ENCODE measurements at regions not wholly inside any gene's neighbourhood (a gene's known extent, or its start where the extent isn't known, plus 50 kb on each side); places are given as distances from the start of the nearest gene placed in this dataset.

GRCh38 chr4:75302648-75303047 is 211.6 kb downstream of the RCHY1 start:
- DNase-seq (no peak), FAIRE-seq (no peak)
- no peak overlapping the region for H3K9ac ChIP-seq (ENCODE audit: low read length in 3 of 3)
- H3K9me3 ChIP-seq (ENCODE audit: control insufficient read depth in 2 of 3, insufficient read depth in 1 of 3, low read length in 3 of 3) = no peaks in the 10 kb centered on the region
- H3K36me3 ChIP-seq (ENCODE audit: control insufficient read depth in 2 of 3, insufficient read depth in 3 of 3, low read length in 3 of 3) = no peaks in the 10 kb centered on the region
- H3K27me3 ChIP-seq (ENCODE audit: control insufficient read depth, insufficient read depth, low read length) = no peaks in the 10 kb centered on the region
- no peak overlapping the region for H3K27ac ChIP-seq (ENCODE audit: low read depth in 2 of 2, low read length in 2 of 2)
- no peak overlapping the region for H3K4me3 ChIP-seq (ENCODE audit: low read length in 3 of 3)
- no peaks in the 10 kb centered on the region for H3K4me1 ChIP-seq (ENCODE audit: control insufficient read depth in 2 of 3, insufficient read depth in 2 of 3, low read depth in 1 of 3, low read length in 3 of 3)
- intact Hi-C loops (cut with DNase I) = no loop called here
- TF ChIP-seq CTCF (IDR thresholded peaks at IDR 0.05; ENCODE audit: borderline replicate concordance, extremely low read depth, insufficient read depth) = no peak

- no peaks in the 10 kb centered on the region for H3K27me3 ChIP-seq (ENCODE audit: control insufficient read depth, insufficient read depth, low read length)
- no peak for FAIRE-seq
Observed at GRCh38 chr4:75289914-75290582, 224.2 kb downstream of the RCHY1 start.

GRCh38 chr4:75287738-75288517 is 226.3 kb downstream of the RCHY1 start:
- Histone ChIP-seq H3K9ac (ENCODE audit: low read length in 3 of 3) (no peak overlapping the region), H3K27me3 (ENCODE audit: control insufficient read depth, insufficient read depth, low read length) (no peaks in the 10 kb centered on the region), H3K36me3 (ENCODE audit: control insufficient read depth in 2 of 3, insufficient read depth in 3 of 3, low read length in 3 of 3) (no peaks in the 10 kb centered on the region), H3K27ac (ENCODE audit: low read depth in 2 of 2, low read length in 2 of 2) (no peak overlapping the region), H3K9me3 (ENCODE audit: control insufficient read depth in 2 of 3, insufficient read depth in 1 of 3, low read length in 3 of 3) (no peaks in the 10 kb centered on the region), H3K4me1 (ENCODE audit: control insufficient read depth in 2 of 3, insufficient read depth in 2 of 3, low read depth in 1 of 3, low read length in 3 of 3) (no peaks in the 10 kb centered on the region), H3K4me3 (ENCODE audit: low read length in 3 of 3) (no peak overlapping the region)
- no peak for TF ChIP-seq CTCF (IDR thresholded peaks at IDR 0.05; ENCODE audit: borderline replicate concordance, extremely low read depth, insufficient read depth)
- FAIRE-seq = no peak
- intact Hi-C loops (cut with DNase I) = no loop called here
- no peak for DNase-seq

More at GRCh38 chr4:75289914-75290582, 224.2 kb downstream of the RCHY1 start:
- no peak overlapping the region for H3K27ac ChIP-seq (ENCODE audit: low read depth in 2 of 2, low read length in 2 of 2)
- no peak overlapping the region for H3K9ac ChIP-seq (ENCODE audit: low read length in 3 of 3)
- H3K36me3 ChIP-seq (ENCODE audit: control insufficient read depth in 2 of 3, insufficient read depth in 3 of 3, low read length in 3 of 3) = no peaks in the 10 kb centered on the region
- DNase-seq = peak in 4 of 5 donors; percentile 53 to 81 (median 73)
- no peak overlapping the region for H3K4me3 ChIP-seq (ENCODE audit: low read length in 3 of 3)
- intact Hi-C loops (cut with DNase I) = no loop called here
- peak; percentile 1 for TF ChIP-seq CTCF (IDR thresholded peaks at IDR 0.05; ENCODE audit: borderline replicate concordance, extremely low read depth, insufficient read depth)
- H3K4me1 ChIP-seq (ENCODE audit: control insufficient read depth in 2 of 3, insufficient read depth in 2 of 3, low read depth in 1 of 3, low read length in 3 of 3) = no peaks in the 10 kb centered on the region
- no peaks in the 10 kb centered on the region for H3K9me3 ChIP-seq (ENCODE audit: control insufficient read depth in 2 of 3, insufficient read depth in 1 of 3, low read length in 3 of 3)
